ENCODE measurements at regions not wholly inside any gene's neighbourhood (a gene's known extent, or its start where the extent isn't known, plus 50 kb on each side); places are given as distances from the start of the nearest gene placed in this dataset.
"Not testable (repeated sequence)": the region's sequence is repeated elsewhere in the genome, so short reads cannot be mapped to it uniquely, and the experiment has no call there.

DNA sequence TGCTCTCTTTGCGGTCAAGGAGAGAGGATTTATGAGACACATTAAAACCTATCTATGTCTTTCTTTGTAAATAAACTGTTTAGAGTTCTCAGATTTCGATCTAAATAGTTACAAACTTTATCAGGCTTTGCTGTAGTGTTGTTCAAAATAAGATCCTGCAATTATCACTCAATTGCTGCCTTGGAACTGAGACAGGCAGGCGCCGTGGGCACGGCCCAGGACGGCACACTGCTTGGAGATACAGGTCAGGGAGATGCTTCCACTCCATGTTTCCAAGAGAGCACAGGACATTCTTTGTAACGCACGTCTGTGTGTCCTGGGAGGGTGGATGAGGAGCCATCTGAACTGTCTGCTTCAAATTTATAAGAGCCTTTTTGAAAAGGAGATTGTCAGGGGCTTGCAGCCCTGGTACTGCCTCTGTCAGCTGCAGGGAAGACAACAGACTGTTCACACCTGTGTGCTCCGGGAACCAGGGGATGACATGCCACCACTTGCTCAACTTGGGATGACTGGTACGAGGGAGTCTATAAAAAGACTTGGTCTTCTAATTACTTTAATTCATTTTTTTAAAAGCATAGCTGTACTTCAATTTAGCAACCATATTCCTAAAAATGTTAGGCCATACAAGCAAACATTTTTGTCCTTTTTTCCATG, 472.9 kb upstream of the RUNX1 start:
- ATAC-seq (ENCODE audit: low FRiP score) (no peak), DNase-seq (ENCODE audit: low spot score) (no peak)
- TF ChIP-seq, protein P1, sequence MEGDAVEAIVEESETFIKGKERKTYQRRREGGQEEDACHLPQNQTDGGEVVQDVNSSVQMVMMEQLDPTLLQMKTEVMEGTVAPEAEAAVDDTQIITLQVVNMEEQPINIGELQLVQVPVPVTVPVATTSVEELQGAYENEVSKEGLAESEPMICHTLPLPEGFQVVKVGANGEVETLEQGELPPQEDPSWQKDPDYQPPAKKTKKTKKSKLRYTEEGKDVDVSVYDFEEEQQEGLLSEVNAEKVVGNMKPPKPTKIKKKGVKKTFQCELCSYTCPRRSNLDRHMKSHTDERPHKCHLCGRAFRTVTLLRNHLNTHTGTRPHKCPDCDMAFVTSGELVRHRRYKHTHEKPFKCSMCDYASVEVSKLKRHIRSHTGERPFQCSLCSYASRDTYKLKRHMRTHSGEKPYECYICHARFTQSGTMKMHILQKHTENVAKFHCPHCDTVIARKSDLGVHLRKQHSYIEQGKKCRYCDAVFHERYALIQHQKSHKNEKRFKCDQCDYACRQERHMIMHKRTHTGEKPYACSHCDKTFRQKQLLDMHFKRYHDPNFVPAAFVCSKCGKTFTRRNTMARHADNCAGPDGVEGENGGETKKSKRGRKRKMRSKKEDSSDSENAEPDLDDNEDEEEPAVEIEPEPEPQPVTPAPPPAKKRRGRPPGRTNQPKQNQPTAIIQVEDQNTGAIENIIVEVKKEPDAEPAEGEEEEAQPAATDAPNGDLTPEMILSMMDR (IDR thresholded peaks at IDR 0.05) = no peak

DNA sequence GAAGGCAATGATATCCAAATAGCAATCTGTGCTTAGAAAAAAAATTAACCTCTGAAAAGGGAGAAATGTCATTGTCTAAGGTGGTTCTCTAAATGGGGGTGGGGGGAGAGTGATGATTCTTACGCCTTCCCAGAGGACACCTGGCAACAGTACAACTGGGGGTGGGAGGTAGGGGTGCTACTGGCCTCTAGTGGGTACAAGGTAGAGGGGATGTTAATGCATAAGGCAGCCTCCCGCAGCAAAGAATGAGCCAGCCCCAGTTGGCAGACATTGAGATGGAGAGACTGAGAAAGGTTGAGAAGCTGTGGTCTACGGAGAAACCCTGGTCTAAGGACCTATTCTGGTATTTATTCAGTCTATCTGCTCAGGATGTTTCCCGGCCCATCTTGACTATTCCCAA, 472.2 kb upstream of the RUNX1 start:
- ATAC-seq (ENCODE audit: low FRiP score) = no peak

GRCh38 chr21:35520856-35521255, 471.8 kb upstream of the RUNX1 start:
- no peak for DNase-seq (ENCODE audit: low spot score)
- TF ChIP-seq, protein P1 (IDR thresholded peaks at IDR 0.05) = no peak
- ATAC-seq (ENCODE audit: low FRiP score) = no peak

More for the DNA sequence above, 472.2 kb upstream of the RUNX1 start:
- no peak for DNase-seq (ENCODE audit: low spot score)
- TF ChIP-seq, protein P1 (IDR thresholded peaks at IDR 0.05) = no peak

DNA sequence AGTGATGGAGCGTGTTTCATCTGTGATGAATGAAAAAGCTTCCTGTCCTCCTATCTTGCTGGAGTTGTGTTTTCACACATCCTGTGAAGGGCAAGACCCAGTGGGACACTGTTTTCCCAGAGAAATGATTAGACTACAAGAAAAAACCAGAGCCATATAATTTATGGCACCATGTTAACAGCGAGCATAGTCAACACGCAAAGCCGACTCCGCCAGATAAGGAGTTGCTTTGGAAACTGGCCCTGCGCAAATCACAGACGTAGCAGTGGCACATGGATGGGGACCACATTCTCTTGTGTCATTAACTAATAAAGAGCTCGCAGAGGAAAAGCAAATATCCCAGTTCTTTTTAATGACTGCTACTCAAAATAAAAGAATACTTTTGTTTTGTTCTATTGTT, 471.2 kb upstream of the RUNX1 start:
- TF ChIP-seq, protein P1 (IDR thresholded peaks at IDR 0.05) = no peak
- no peak for ATAC-seq (ENCODE audit: low FRiP score)
- DNase-seq (ENCODE audit: low spot score) = no peak

DNA sequence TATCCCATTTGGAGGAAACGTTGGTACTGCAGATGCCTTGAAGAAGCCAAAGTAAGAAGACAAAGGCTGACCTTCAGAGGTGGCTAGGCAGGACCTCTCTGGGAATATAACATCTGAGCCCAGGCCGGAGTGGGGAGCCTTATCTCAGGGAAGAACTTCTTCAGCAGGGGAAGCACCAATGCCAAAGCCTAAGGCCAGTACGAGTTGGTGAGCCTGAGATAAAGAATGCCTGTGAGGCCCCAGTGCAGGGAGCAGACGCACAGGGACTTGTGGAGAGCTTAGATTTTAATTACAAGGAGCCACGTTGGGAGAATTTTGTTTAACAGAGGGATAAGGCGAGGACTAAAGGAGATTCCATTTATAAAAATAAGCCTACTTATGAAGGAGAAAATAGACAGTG, 468.8 kb upstream of the RUNX1 start:
- TF ChIP-seq, protein P1 (IDR thresholded peaks at IDR 0.05) = no peak
- ATAC-seq (ENCODE audit: low FRiP score) = no peak

GRCh38 chr21:35516292-35516691, 467.2 kb upstream of the RUNX1 start:
- not testable (repeated sequence) for DNase-seq (ENCODE audit: low spot score); ATAC-seq (ENCODE audit: low FRiP score)

More for the DNA sequence above, 468.8 kb upstream of the RUNX1 start:
- no peak for DNase-seq (ENCODE audit: low spot score)

DNA sequence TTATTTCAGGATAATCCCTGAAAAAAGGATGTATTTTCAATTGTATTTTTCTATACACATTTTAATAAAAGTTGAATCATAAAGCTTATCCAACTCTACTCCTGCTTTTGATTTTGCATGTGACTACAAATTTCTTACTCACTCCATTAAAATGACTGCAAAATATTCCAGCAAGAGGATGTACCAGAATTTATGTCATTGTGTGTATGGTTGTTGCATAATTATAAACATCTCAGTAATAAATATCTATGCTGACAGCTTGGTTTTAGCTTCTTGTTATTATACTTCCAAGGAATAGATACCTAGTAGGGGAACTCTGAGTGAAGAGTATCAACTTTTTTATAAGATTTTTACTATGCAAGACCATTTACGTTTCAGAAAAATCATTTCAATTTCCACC, 463.2 kb upstream of the RUNX1 start:
- DNase-seq (ENCODE audit: low spot score) (no peak), ATAC-seq (ENCODE audit: low FRiP score) (no peak)
- TF ChIP-seq, protein P1 (IDR thresholded peaks at IDR 0.05) = no peak
